GM12864 (cell line): ENCODE measurements at regions not wholly inside any gene's neighbourhood (a gene's known extent, or its start where the extent isn't known, plus 50 kb on each side); places are given as distances from the start of the nearest gene placed in this dataset.

Experiments
- DNase-seq: peaks from one replicate; pipeline ENCODE4 v3.0.0-alpha.2; 2011; ENCODE audit warnings: low read depth
- H3K4me3 ChIP-seq: 2 replicates; pipeline ENCODE4 v1.5.1; 2011; ENCODE audit warnings: mild to moderate bottlenecking, low read depth, low read length, control low read depth
- CTCF ChIP-seq: IDR thresholded peaks from 2 replicates; pipeline ENCODE4 v1.5.1; 2011; ENCODE audit warnings: low read depth, mild to moderate bottlenecking, moderate library complexity, low read length, control low read depth, inconsistent platforms; ENCODE audit errors: missing control alignments

DNA sequence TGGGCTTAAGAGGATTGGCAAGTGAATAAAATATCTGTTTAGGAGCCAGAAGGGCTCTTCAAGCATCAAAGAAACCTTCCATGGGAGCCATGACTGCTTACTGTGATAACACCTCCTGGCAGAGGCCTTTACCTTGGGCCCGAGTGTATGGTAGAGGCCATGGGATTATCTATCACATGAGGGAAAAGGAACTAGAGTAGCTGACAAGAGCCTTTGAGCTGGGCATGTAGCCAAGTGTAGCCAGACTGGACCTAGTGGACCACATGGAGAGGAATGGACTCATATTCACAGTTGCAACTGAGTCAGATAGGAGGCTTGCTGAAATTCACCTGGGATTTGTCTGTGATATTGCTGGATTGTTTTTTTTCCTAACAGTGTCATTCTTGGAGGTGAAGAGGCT lies 276.0 kb upstream of the ZFHX3 start:
- no peak overlapping the region for H3K4me3 ChIP-seq
- no peak for TF ChIP-seq CTCF

DNA sequence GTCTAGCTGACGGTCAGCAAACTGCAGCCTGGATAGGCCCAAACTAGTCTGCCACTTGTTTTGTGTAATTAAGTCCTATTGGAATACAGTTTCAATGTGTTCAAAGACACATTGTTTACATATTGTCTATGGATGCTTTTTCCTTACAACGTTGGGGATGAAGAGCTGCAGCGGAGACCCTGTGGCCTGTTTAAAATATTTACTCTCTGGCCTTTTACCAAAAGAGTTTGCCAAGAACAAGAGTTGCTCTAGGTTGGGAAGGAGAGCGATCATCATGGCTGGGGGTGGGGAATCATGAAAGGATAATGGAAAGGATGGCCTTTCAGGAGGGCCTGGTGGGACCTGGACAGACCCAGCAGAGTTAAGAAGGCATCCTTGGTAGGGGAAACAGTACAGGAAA lies 274.9 kb upstream of the ZFHX3 start:
- no peak overlapping the region for H3K4me3 ChIP-seq
- DNase-seq = no peak
- no peak for TF ChIP-seq CTCF

More for the DNA sequence above, 276.0 kb upstream of the ZFHX3 start:
- no peak for DNase-seq

DNA sequence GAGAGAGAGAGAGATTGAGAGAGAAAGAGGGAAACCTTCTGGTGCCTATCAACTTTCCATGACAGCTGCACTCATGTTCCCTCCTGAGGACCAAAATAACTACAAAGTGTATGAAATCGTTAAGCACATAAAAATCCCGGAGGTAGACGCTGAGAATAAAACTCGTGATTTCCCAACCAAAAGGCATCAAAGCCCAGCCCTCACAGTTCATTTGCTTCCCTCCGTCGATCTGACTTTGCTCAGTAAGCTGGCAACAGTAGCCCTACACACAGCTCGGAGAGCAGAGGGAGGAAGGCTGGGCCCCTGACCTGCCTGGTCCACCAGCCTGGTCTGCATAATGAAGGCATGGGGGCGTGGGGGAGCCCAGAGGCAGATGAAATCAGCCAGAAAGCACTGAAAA lies 273.9 kb upstream of the ZFHX3 start:
- DNase-seq = no peak
- H3K4me3 ChIP-seq = no peak overlapping the region
- no peak for TF ChIP-seq CTCF

- no peak for TF ChIP-seq CTCF
- H3K4me3 ChIP-seq = no peak overlapping the region
- no peak for DNase-seq
These were observed 271.8 kb upstream of the ZFHX3 start for GRCh38 chr16:73319737-73320136.

GRCh38 chr16:73319261-73319660 lies 271.3 kb upstream of the ZFHX3 start:
- TF ChIP-seq CTCF = no peak
- H3K4me3 ChIP-seq = no peak overlapping the region

GRCh38 chr16:73317321-73317857 lies 269.5 kb upstream of the ZFHX3 start:
- no peak overlapping the region for H3K4me3 ChIP-seq
- no peak for DNase-seq
- no peak for TF ChIP-seq CTCF

More at GRCh38 chr16:73319261-73319660, 271.3 kb upstream of the ZFHX3 start:
- DNase-seq = no peak

- peak; percentile 46 for DNase-seq
- no peak overlapping the region for H3K4me3 ChIP-seq
- TF ChIP-seq CTCF = no peak
These were observed 267.7 kb upstream of the ZFHX3 start for GRCh38 chr16:73315645-73316044.
